ENCODE measurements at regions not wholly inside any gene's neighbourhood (a gene's known extent, or its start where the extent isn't known, plus 50 kb on each side); places are given as distances from the start of the nearest gene placed in this dataset.

DNA sequence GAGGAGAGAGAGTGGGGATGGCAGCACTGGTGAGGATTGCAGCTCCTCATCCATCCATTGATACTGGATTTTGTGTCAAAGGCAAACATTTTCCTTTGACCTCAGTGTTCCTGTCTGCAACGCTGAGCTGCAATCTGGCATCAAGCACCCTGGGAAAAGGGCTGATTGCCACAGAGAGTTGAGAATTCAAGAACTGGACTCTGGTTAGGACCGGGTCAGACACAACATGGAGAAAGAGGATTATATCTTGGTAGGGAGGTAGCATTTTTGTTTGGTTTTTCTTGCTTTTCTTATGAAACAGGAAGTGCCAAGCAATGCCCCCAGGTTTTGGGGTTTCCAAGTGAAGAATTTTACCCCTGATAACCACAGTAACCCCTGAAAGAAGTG is 81.9 kb upstream of the PKDCC start:
- Histone ChIP-seq H3K4me3 (replicated peaks; ENCODE audit: insufficient read depth, low read length) (no peak overlapping the region), H3K27ac (replicated peaks) (no peak overlapping the region), H3K27me3 (ENCODE audit: insufficient read depth, poor library complexity, severe bottlenecking) (no peaks in the 10 kb centered on the region)
- DNase-seq (ENCODE audit: low read depth in 1 of 2, low spot score in 1 of 2), result no peak
- TF ChIP-seq GABPA (IDR thresholded peaks at IDR 0.05; ENCODE audit: low read depth), result no peak
- TF ChIP-seq SPI1 (IDR thresholded peaks at IDR 0.05; ENCODE audit: borderline replicate concordance, low read depth), result peak; percentile 31; the same call in 1 of the 2 replicates

DNA sequence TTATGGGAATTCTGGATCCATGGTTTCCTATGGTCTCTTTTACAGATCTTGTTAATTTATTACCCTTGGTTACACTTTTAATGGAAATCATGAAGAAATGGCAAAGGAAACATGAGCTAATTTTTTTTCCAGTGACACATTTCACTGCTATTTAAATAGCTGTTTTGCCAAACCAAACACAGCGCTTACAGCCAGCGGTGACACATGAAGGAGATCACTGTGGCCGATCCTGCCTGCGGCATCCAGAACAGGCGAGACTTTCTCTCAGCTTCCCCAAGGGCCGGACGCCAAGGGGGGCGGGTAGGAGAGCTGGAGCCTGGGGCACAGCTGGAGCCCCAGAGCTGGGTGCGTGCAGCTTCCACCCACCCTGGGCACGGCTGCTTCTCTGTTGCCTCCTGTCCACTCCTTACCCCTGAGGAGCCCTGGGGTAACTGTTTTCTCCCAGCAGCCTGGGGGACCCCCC is 81.4 kb upstream of the PKDCC start:
- TF ChIP-seq, protein P1, sequence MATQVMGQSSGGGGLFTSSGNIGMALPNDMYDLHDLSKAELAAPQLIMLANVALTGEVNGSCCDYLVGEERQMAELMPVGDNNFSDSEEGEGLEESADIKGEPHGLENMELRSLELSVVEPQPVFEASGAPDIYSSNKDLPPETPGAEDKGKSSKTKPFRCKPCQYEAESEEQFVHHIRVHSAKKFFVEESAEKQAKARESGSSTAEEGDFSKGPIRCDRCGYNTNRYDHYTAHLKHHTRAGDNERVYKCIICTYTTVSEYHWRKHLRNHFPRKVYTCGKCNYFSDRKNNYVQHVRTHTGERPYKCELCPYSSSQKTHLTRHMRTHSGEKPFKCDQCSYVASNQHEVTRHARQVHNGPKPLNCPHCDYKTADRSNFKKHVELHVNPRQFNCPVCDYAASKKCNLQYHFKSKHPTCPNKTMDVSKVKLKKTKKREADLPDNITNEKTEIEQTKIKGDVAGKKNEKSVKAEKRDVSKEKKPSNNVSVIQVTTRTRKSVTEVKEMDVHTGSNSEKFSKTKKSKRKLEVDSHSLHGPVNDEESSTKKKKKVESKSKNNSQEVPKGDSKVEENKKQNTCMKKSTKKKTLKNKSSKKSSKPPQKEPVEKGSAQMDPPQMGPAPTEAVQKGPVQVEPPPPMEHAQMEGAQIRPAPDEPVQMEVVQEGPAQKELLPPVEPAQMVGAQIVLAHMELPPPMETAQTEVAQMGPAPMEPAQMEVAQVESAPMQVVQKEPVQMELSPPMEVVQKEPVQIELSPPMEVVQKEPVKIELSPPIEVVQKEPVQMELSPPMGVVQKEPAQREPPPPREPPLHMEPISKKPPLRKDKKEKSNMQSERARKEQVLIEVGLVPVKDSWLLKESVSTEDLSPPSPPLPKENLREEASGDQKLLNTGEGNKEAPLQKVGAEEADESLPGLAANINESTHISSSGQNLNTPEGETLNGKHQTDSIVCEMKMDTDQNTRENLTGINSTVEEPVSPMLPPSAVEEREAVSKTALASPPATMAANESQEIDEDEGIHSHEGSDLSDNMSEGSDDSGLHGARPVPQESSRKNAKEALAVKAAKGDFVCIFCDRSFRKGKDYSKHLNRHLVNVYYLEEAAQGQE (IDR thresholded peaks at IDR 0.05; ENCODE audit: insufficient replicate concordance, low read depth), result no peak
- no peak for TF ChIP-seq GABPA (IDR thresholded peaks at IDR 0.05; ENCODE audit: low read depth)
- no peak for TF ChIP-seq POLR2AphosphoS5 (IDR thresholded peaks at IDR 0.05; ENCODE audit: low read depth)
- TF ChIP-seq SPI1 (IDR thresholded peaks at IDR 0.05; ENCODE audit: borderline replicate concordance, low read depth), result no peak
- TF ChIP-seq, protein P2, sequence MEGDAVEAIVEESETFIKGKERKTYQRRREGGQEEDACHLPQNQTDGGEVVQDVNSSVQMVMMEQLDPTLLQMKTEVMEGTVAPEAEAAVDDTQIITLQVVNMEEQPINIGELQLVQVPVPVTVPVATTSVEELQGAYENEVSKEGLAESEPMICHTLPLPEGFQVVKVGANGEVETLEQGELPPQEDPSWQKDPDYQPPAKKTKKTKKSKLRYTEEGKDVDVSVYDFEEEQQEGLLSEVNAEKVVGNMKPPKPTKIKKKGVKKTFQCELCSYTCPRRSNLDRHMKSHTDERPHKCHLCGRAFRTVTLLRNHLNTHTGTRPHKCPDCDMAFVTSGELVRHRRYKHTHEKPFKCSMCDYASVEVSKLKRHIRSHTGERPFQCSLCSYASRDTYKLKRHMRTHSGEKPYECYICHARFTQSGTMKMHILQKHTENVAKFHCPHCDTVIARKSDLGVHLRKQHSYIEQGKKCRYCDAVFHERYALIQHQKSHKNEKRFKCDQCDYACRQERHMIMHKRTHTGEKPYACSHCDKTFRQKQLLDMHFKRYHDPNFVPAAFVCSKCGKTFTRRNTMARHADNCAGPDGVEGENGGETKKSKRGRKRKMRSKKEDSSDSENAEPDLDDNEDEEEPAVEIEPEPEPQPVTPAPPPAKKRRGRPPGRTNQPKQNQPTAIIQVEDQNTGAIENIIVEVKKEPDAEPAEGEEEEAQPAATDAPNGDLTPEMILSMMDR (IDR thresholded peaks at IDR 0.05; ENCODE audit: insufficient read depth, low read length), result no peak
- DNase-seq (ENCODE audit: low read depth in 1 of 2, low spot score in 1 of 2), result no peak
- Histone ChIP-seq H3K4me3 (replicated peaks; ENCODE audit: insufficient read depth, low read length) (no peak overlapping the region), H3K27me3 (ENCODE audit: insufficient read depth, poor library complexity, severe bottlenecking) (no peaks in the 10 kb centered on the region), H3K27ac (replicated peaks) (no peak overlapping the region)

DNA sequence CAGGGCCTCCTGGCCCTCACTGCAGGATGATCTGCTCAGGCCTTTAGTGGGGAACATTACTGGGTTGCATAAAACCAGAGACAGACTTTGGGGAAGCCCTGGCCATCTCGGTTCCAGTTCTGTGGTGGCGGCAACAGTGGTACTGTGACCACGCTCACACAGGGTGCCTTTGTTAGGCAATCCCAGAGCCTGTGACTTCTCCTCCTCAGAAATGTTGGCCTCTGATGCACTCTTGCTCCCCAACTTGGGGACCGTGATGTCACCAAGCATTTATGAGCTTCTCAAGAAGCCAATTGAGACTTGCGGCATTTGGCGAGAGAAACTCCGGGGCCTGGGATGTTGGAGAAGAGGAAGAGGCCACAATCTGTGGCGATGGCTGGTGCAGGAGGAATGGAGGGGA is 80.9 kb upstream of the PKDCC start:
- Histone ChIP-seq H3K4me3 (replicated peaks; ENCODE audit: insufficient read depth, low read length) (no peak overlapping the region), H3K27me3 (ENCODE audit: insufficient read depth, poor library complexity, severe bottlenecking) (no peaks in the 10 kb centered on the region), H3K27ac (replicated peaks) (no peak overlapping the region)
- DNase-seq (ENCODE audit: low read depth in 1 of 2, low spot score in 1 of 2), result peak in 1 of 2 experiments; percentile 3
- TF ChIP-seq GABPA (IDR thresholded peaks at IDR 0.05; ENCODE audit: low read depth), result no peak
- TF ChIP-seq, protein P1 (IDR thresholded peaks at IDR 0.05; ENCODE audit: insufficient replicate concordance, low read depth), result no peak
- TF ChIP-seq, protein P2 (IDR thresholded peaks at IDR 0.05; ENCODE audit: insufficient read depth, low read length), result no peak
- TF ChIP-seq SPI1 (IDR thresholded peaks at IDR 0.05; ENCODE audit: borderline replicate concordance, low read depth), result no peak
- no peak for TF ChIP-seq POLR2AphosphoS5 (IDR thresholded peaks at IDR 0.05; ENCODE audit: low read depth)

DNA sequence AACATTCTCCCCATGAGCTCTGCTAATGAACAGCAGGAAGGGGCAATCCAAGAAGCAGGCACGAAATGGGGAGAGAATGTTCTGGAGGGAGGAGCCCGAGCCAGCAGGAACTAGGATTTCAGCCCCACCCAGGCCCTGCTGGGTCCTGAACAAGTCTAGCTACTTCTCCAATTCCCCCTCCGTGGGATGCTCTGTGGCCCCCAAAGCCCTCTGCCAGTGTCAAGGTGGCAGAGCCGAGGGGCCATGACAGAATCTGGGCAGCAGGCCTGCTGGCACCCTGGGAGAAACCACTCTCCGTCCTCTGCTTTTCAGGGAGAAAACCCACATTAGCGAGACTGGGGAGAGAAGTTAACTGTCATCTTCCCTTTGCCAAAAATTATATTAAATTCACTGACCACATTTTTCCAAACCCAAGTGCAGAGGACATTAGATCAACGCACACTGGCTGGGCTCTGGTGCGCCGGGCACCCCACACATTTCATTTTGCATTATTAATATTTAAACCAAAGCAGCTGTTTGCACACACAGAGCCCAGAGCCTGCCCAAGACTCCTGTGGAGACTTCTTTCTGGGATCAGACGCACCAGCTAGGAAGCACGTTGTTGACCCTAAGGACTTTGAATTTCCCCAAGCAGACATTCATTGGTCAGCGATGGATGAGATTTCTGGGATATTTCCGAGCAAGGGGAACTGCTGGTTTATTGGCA is 80.2 kb upstream of the PKDCC start:
- no peak for TF ChIP-seq POLR2AphosphoS5 (IDR thresholded peaks at IDR 0.05; ENCODE audit: low read depth)
- no peak for TF ChIP-seq SPI1 (IDR thresholded peaks at IDR 0.05; ENCODE audit: borderline replicate concordance, low read depth)
- TF ChIP-seq GABPA (IDR thresholded peaks at IDR 0.05; ENCODE audit: low read depth), result no peak
- TF ChIP-seq, protein P1 (IDR thresholded peaks at IDR 0.05; ENCODE audit: insufficient replicate concordance, low read depth), result no peak
- TF ChIP-seq, protein P2 (IDR thresholded peaks at IDR 0.05; ENCODE audit: insufficient read depth, low read length), result no peak
- no peak for DNase-seq (ENCODE audit: low read depth in 1 of 2, low spot score in 1 of 2)
- Histone ChIP-seq H3K4me3 (replicated peaks; ENCODE audit: insufficient read depth, low read length) (no peak overlapping the region), H3K27ac (replicated peaks) (no peak overlapping the region), H3K27me3 (ENCODE audit: insufficient read depth, poor library complexity, severe bottlenecking) (no peaks in the 10 kb centered on the region)

Data from HL-60 (cell line).